ENCODE measurements at regions not wholly inside any gene's neighbourhood (a gene's known extent, or its start where the extent isn't known, plus 50 kb on each side); places are given as distances from the start of the nearest gene placed in this dataset.

GRCh38 chr5:1668141-1668721 is 131.4 kb downstream of the MRPL36 start:
- no peak overlapping the region for H3K4me3 ChIP-seq (ENCODE audit: insufficient read depth, low read length, poor library complexity, severe bottlenecking)
- no peak for TF ChIP-seq EZH2phosphoT487 (conservative IDR thresholded peaks at IDR 0.05; ENCODE audit: low read length)
- TF ChIP-seq, protein P1, sequence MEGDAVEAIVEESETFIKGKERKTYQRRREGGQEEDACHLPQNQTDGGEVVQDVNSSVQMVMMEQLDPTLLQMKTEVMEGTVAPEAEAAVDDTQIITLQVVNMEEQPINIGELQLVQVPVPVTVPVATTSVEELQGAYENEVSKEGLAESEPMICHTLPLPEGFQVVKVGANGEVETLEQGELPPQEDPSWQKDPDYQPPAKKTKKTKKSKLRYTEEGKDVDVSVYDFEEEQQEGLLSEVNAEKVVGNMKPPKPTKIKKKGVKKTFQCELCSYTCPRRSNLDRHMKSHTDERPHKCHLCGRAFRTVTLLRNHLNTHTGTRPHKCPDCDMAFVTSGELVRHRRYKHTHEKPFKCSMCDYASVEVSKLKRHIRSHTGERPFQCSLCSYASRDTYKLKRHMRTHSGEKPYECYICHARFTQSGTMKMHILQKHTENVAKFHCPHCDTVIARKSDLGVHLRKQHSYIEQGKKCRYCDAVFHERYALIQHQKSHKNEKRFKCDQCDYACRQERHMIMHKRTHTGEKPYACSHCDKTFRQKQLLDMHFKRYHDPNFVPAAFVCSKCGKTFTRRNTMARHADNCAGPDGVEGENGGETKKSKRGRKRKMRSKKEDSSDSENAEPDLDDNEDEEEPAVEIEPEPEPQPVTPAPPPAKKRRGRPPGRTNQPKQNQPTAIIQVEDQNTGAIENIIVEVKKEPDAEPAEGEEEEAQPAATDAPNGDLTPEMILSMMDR (IDR thresholded peaks at IDR 0.05; ENCODE audit: insufficient read depth, low read length, poor library complexity, severe bottlenecking) = no peak

DNA sequence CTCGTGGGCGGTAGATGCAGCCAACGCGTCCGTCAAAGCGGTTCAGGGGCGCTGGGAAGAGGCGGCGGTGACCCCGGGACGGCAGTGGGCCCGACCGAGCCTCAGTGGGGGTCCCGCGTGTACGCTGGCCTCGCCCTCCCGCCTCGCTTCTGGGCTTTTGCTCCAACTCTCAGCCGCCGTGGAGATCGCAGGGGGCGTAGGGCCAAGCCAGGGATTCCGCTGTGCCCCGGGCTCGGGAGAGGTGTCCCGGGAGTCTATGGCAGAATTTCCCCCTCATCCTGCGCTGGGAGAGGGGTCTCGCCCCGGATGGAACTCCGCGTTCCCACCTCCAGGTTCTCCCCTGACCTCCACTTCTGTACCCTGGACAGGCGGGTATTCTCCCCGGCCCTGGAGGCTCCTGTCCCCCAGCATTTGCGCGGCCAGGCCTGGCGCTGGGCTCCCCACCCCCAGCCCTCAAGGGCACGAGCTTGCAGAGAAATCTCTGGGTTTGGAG is 131.9 kb downstream of the MRPL36 start:
- Histone ChIP-seq H2AFZ (ENCODE audit: low read depth, low read length, severe bottlenecking) (no peak overlapping the region), H3K4me2 (ENCODE audit: low read depth, low read length, poor library complexity, severe bottlenecking) (no peak overlapping the region), H3K9me2 (replicated peaks; ENCODE audit: insufficient read depth, low read length) (no peaks in the 10 kb centered on the region), H3F3A (ENCODE audit: insufficient read depth) (no peaks in the 10 kb centered on the region), H3K36me3 (ENCODE audit: low read length) (no peaks in the 10 kb centered on the region), H3K27ac (ENCODE audit: low read depth, low read length) (no peak overlapping the region), H3K27me3 (ENCODE audit: low read length) (no peaks in the 10 kb centered on the region), H3K9me3 (ENCODE audit: insufficient read depth, low read length) (no peaks in the 10 kb centered on the region), H3K79me2 (ENCODE audit: insufficient read depth, low read length) (no peaks in the 10 kb centered on the region), H3K4me3 (ENCODE audit: insufficient read depth, low read length, poor library complexity, severe bottlenecking) (no peak overlapping the region), H3K9ac (ENCODE audit: low read length) (no peak overlapping the region), H4K20me1 (ENCODE audit: low read depth, low read length) (no peaks in the 10 kb centered on the region)
- no peak for TF ChIP-seq EZH2phosphoT487 (conservative IDR thresholded peaks at IDR 0.05; ENCODE audit: low read length)
- TF ChIP-seq, protein P1 (IDR thresholded peaks at IDR 0.05; ENCODE audit: insufficient read depth, low read length, poor library complexity, severe bottlenecking) = no peak

More at GRCh38 chr5:1668141-1668721, 131.4 kb downstream of the MRPL36 start:
- Histone ChIP-seq H3K4me2 (ENCODE audit: low read depth, low read length, poor library complexity, severe bottlenecking) (no peak overlapping the region), H4K20me1 (ENCODE audit: low read depth, low read length) (no peaks in the 10 kb centered on the region), H3K27ac (ENCODE audit: low read depth, low read length) (no peak overlapping the region), H2AFZ (ENCODE audit: low read depth, low read length, severe bottlenecking) (no peak overlapping the region), H3K9ac (ENCODE audit: low read length) (no peak overlapping the region), H3F3A (ENCODE audit: insufficient read depth) (no peaks in the 10 kb centered on the region), H3K9me3 (ENCODE audit: insufficient read depth, low read length) (no peaks in the 10 kb centered on the region), H3K36me3 (ENCODE audit: low read length) (no peaks in the 10 kb centered on the region), H3K79me2 (ENCODE audit: insufficient read depth, low read length) (no peaks in the 10 kb centered on the region), H3K9me2 (replicated peaks; ENCODE audit: insufficient read depth, low read length) (no peaks in the 10 kb centered on the region), H3K27me3 (ENCODE audit: low read length) (no peaks in the 10 kb centered on the region)

GRCh38 chr5:1666812-1667588 is 132.6 kb downstream of the MRPL36 start:
- no peaks in the 10 kb centered on the region for H3K9me3 ChIP-seq (ENCODE audit: insufficient read depth, low read length)
- no peak overlapping the region for H3K27ac ChIP-seq (ENCODE audit: low read depth, low read length)
- peak overlapping the region; percentile 13 for H3K4me2 ChIP-seq (ENCODE audit: low read depth, low read length, poor library complexity, severe bottlenecking)
- no peaks in the 10 kb centered on the region for H3K27me3 ChIP-seq (ENCODE audit: low read length)
- H3F3A ChIP-seq (ENCODE audit: insufficient read depth) = no peaks in the 10 kb centered on the region
- H3K36me3 ChIP-seq (ENCODE audit: low read length) = no peaks in the 10 kb centered on the region
- H3K9ac ChIP-seq (ENCODE audit: low read length) = peak overlapping the region; percentile 24; the same call in 1 of the 2 replicates
- no peaks in the 10 kb centered on the region for H3K9me2 ChIP-seq (replicated peaks; ENCODE audit: insufficient read depth, low read length)
- H2AFZ ChIP-seq (ENCODE audit: low read depth, low read length, severe bottlenecking) = no peak overlapping the region
- TF ChIP-seq, protein P1 (IDR thresholded peaks at IDR 0.05; ENCODE audit: insufficient read depth, low read length, poor library complexity, severe bottlenecking) = no peak
- no peak for TF ChIP-seq EZH2phosphoT487 (conservative IDR thresholded peaks at IDR 0.05; ENCODE audit: low read length)
- H3K4me3 ChIP-seq (ENCODE audit: insufficient read depth, low read length, poor library complexity, severe bottlenecking) = no peak overlapping the region
- H4K20me1 ChIP-seq (ENCODE audit: low read depth, low read length) = no peaks in the 10 kb centered on the region
- H3K79me2 ChIP-seq (ENCODE audit: insufficient read depth, low read length) = no peaks in the 10 kb centered on the region
